ENCODE measurements at regions not wholly inside any gene's neighbourhood (a gene's known extent, or its start where the extent isn't known, plus 50 kb on each side); places are given as distances from the start of the nearest gene placed in this dataset.

DNA sequence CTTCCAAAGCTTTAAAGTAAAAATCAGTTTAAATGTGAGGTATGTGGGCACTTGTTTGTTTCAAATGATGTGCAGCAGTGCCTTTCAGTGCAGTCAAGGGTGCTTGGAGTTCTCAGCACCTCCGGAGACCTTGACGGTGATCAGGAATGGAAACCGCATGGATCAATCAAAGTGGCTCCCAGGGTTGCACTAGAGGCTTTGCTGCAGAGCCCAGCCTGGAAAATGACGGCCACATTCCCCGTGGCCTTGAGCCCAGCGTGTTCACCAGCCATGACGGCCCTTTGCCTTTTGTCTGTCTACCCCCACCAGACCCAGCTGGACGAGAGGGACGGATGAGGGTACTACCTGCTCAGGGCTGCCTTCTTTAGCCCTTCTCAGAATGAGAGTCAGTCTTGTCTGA lies 320.0 kb downstream of the TEX29 start:
- DNase-seq, result no peak
- POLR2A ChIA-PET, result no interaction called here
- H3K27ac Mint-ChIP-seq, result no peak overlapping the region
- no peaks in the 10 kb centered on the region for H3K9me3 Mint-ChIP-seq
- no peak overlapping the region for H3K4me3 Mint-ChIP-seq
- intact Hi-C loops (cut with micrococcal nuclease), result no loop called here
- no peaks in the 10 kb centered on the region for H3K27me3 Mint-ChIP-seq
- H3K4me1 Mint-ChIP-seq, result no peaks in the 10 kb centered on the region
- TF ChIP-seq, protein P1, sequence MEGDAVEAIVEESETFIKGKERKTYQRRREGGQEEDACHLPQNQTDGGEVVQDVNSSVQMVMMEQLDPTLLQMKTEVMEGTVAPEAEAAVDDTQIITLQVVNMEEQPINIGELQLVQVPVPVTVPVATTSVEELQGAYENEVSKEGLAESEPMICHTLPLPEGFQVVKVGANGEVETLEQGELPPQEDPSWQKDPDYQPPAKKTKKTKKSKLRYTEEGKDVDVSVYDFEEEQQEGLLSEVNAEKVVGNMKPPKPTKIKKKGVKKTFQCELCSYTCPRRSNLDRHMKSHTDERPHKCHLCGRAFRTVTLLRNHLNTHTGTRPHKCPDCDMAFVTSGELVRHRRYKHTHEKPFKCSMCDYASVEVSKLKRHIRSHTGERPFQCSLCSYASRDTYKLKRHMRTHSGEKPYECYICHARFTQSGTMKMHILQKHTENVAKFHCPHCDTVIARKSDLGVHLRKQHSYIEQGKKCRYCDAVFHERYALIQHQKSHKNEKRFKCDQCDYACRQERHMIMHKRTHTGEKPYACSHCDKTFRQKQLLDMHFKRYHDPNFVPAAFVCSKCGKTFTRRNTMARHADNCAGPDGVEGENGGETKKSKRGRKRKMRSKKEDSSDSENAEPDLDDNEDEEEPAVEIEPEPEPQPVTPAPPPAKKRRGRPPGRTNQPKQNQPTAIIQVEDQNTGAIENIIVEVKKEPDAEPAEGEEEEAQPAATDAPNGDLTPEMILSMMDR (IDR thresholded peaks at IDR 0.05), result no peak
- ATAC-seq (ENCODE audit: low read depth), result no peak
- H3K36me3 Mint-ChIP-seq (ENCODE audit: low read depth), result no peaks in the 10 kb centered on the region
- CTCF ChIA-PET, result no interaction called here

DNA sequence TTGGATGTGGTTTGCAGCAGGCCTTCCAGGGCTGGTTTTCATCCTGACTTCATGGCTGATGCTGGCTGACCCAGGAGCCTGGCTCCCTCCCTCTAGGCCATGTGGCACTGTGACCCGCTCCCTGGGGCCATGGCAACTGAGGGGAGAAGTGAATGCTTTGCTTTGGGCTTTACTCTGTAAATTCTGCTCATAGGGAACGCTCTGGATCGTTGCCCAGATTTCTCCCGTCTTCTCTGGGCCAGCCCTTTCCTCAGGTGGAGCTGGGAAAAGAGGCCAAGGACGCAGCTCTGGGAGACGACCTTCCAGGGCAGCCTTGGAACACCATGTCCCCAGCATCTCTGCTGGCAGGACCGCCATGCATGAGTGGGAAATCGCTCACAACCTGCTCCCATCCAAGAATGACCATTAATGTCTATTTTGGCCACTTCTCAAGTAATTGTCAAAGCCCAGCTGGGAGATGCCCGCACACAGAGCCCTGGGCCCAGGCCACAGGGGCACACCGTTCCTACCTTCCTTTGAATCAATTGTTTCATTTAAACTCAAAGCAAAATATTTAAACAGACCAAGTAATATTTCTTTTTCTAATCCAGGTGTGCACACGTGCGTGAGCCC lies 321.8 kb downstream of the TEX29 start:
- H3K27me3 Mint-ChIP-seq, result no peaks in the 10 kb centered on the region
- CTCF ChIA-PET, result no interaction called here
- no peak overlapping the region for H3K27ac Mint-ChIP-seq
- H3K4me3 Mint-ChIP-seq, result no peak overlapping the region
- H3K4me1 Mint-ChIP-seq, result no peaks in the 10 kb centered on the region
- H3K36me3 Mint-ChIP-seq (ENCODE audit: low read depth), result no peaks in the 10 kb centered on the region
- TF ChIP-seq, protein P1 (IDR thresholded peaks at IDR 0.05), result no peak
- intact Hi-C loops (cut with micrococcal nuclease), result no loop called here
- H3K9me3 Mint-ChIP-seq, result no peaks in the 10 kb centered on the region
- POLR2A ChIA-PET, result no interaction called here
- no peak for DNase-seq
- ATAC-seq (ENCODE audit: low read depth), result no peak

DNA sequence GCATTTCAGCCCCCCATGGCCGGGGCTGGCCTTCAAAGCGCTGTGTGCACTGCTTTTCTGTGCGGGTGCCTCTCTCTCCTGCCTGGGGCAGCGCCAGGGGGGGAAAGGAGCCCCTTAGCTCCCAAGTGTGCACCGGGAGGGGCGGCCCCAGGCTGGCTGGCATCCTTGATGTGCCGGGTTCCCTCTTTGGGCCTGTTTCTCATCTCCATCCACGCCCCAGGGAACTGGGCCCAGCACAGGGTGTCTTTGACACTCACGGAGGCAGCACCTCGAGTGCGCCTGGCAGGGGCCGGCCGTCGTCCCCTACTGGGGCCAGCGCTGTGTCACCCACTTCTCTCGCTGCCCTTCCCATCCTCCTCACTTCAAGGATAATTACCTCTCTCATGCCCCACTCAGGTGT lies 324.3 kb downstream of the TEX29 start:
- Mint-ChIP-seq H3K9me3 (no peaks in the 10 kb centered on the region), H3K4me3 (no peak overlapping the region), H3K27me3 (no peaks in the 10 kb centered on the region), H3K4me1 (no peaks in the 10 kb centered on the region), H3K36me3 (ENCODE audit: low read depth) (no peaks in the 10 kb centered on the region), H3K27ac (no peak overlapping the region)
- no peak for ATAC-seq (ENCODE audit: low read depth)
- no peak for DNase-seq
- ChIA-PET POLR2A (no interaction called here), CTCF (no interaction called here)
- intact Hi-C loops (cut with micrococcal nuclease), result no loop called here
- TF ChIP-seq, protein P1 (IDR thresholded peaks at IDR 0.05), result no peak

DNA sequence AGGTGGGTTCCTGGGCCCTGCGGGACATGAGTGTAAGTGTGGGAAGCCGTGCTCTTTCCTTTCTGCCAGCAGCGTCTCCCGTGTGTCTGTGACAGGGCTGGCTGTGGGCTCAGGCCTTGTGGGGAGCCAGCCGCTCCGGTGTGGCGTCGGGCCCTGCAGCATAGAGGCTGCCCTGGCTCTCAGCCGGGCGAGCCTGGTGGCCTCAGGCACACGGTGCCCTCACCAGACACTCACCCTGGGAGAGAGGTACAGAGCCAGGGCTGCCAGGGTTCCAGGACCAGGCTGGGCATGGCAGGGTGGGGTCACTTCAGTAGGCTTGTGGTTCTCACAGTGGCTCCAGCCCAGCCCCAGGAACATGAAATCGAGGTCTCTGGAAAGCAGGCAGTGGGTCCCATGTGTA lies 324.8 kb downstream of the TEX29 start:
- POLR2A ChIA-PET, result no interaction called here
- CTCF ChIA-PET, result no interaction called here
- Mint-ChIP-seq H3K4me1 (no peaks in the 10 kb centered on the region), H3K4me3 (no peak overlapping the region), H3K27ac (no peak overlapping the region), H3K27me3 (no peaks in the 10 kb centered on the region), H3K36me3 (ENCODE audit: low read depth) (no peaks in the 10 kb centered on the region), H3K9me3 (no peaks in the 10 kb centered on the region)
- DNase-seq (no peak), ATAC-seq (ENCODE audit: low read depth) (no peak)
- intact Hi-C loops (cut with micrococcal nuclease), result no loop called here
- TF ChIP-seq, protein P1 (IDR thresholded peaks at IDR 0.05), result no peak

DNA sequence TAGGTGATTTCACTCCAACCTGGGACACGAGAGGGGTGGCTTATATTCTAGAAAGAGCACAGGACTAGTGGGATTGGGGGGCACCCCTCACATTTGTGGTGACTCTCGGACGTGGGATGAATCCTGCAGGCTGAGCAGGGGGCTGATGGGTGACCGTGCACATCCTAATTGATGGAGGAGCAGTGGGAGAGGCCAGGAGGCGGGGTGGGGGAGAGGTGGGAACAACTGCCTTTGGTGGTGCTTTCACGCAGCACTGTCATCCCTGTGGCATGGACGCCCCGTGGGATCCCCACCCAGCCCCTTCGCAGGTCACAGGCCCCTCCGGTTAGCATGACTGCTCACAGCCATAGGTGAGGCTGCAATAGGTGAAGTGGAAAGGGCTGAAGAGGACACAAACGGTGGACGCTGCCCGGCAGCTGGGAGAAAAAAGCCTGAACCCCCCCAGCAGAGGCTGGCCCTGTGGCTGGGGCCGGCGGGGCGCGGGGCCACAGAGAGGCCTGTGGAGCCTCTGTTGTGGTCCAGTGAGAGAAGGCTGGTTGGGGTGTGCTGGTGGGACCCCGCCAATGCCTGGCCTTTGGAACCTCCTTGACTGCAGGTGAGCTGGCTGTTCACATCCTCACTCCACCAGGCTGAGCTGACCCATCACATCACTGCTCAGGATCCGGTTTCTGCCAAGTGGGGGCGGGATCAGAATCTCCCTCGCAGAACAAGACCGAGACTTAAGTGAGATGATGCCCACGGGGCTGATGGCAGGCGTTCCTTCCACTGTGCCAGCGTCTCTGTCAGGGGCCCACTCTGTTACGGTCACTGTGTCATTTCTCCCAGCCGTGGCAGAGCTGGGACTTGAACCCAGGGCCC lies 325.4 kb downstream of the TEX29 start:
- Mint-ChIP-seq H3K9me3 (no peaks in the 10 kb centered on the region), H3K27ac (no peak overlapping the region), H3K4me3 (no peak overlapping the region), H3K36me3 (ENCODE audit: low read depth) (no peaks in the 10 kb centered on the region), H3K27me3 (no peaks in the 10 kb centered on the region), H3K4me1 (no peaks in the 10 kb centered on the region)
- DNase-seq, result no peak
- ChIA-PET POLR2A (no interaction called here), CTCF (no interaction called here)
- no peak for ATAC-seq (ENCODE audit: low read depth)
- TF ChIP-seq, protein P1 (IDR thresholded peaks at IDR 0.05), result no peak
- intact Hi-C loops (cut with micrococcal nuclease), result no loop called here
